GM23338 (cell line): ENCODE measurements at regions not wholly inside any gene's neighbourhood (a gene's known extent, or its start where the extent isn't known, plus 50 kb on each side); places are given as distances from the start of the nearest gene placed in this dataset.

Experiments used
- CREB1 ChIP-seq: fragments of 250-450 bp; sonication (Bioruptor Pico); IDR thresholded peaks from 2 replicates; pipeline ENCODE4 v1.5.0; 2020; ENCODE audit warnings: low read depth, mild to moderate bottlenecking, moderate library complexity
- EZH2 ChIP-seq: fragments of 200-600 bp; sonication (generic); IDR thresholded peaks from one replicate; pipeline ENCODE4 v1.8.0; 2017; ENCODE audit warnings: antibody characterized with exemption, mild to moderate bottlenecking, low read depth; ENCODE audit not compliant: unreplicated experiment
- EZH2phosphoT487 ChIP-seq: fragments of 200-600 bp; sonication (generic); IDR thresholded peaks from one replicate; pipeline ENCODE4 v1.8.1; 2018; ENCODE audit warnings: antibody characterized with exemption; ENCODE audit not compliant: unreplicated experiment
- JUNB ChIP-seq: IDR thresholded peaks from one replicate; pipeline ENCODE4 v1.6.1; 2016; ENCODE audit warnings: antibody characterized with exemption; ENCODE audit not compliant: unreplicated experiment
- POLR2AphosphoS5 ChIP-seq: IDR thresholded peaks from 2 replicates; pipeline ENCODE4 v1.6.1; 2016; ENCODE audit warnings: antibody characterized with exemption, low read depth
- STAT1 ChIP-seq: IDR thresholded peaks from one replicate; pipeline ENCODE4 v1.6.1; 2016; ENCODE audit warnings: antibody characterized with exemption; ENCODE audit not compliant: unreplicated experiment
- ZNF114 ChIP-seq: fragments of 250-450 bp; sonication (Bioruptor Pico); IDR thresholded peaks from 2 replicates; pipeline ENCODE4 v1.5.0; 2020; ENCODE audit warnings: mild to moderate bottlenecking, moderate library complexity
- TF ChIP-seq, protein P1 (sequence below), 2 experiments: fragments of 200-600 bp in 1 of 2; sonication (generic) in 1 of 2; conservative IDR thresholded peaks; 2 replicates each; pipeline versions ENCODE4 v1.5.1 to v1.6.1; 2016 to 2017; ENCODE audit warnings: antibody characterized with exemption in 2 of 2, low read depth in 2 of 2, mild to moderate bottlenecking in 2 of 2, moderate library complexity in 1 of 2
- TF ChIP-seq, protein P2 (sequence below): IDR thresholded peaks from one replicate; pipeline ENCODE4 v1.6.1; 2018; ENCODE audit warnings: antibody characterized with exemption; ENCODE audit not compliant: unreplicated experiment

DNA sequence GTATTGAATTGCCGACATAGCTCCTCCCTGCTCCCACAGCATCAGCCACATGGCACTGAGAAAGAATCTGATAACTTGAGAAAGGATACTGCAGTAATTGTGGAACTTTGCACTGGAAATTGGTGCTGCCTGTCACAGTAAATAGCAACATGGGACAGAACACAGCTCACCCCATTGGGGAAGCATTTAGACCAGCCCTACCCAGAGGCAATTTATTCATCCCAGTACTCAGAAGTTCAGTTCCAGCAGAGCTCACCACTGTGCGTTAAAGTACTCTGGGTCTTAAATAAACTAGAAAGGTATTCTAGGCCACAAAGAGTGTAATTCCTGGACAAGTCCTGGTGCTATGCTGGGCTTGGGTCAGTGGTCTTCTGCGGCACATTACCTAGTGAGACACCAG, 347.1 kb downstream of the PYDC2 start:
- TF ChIP-seq, protein P1, sequence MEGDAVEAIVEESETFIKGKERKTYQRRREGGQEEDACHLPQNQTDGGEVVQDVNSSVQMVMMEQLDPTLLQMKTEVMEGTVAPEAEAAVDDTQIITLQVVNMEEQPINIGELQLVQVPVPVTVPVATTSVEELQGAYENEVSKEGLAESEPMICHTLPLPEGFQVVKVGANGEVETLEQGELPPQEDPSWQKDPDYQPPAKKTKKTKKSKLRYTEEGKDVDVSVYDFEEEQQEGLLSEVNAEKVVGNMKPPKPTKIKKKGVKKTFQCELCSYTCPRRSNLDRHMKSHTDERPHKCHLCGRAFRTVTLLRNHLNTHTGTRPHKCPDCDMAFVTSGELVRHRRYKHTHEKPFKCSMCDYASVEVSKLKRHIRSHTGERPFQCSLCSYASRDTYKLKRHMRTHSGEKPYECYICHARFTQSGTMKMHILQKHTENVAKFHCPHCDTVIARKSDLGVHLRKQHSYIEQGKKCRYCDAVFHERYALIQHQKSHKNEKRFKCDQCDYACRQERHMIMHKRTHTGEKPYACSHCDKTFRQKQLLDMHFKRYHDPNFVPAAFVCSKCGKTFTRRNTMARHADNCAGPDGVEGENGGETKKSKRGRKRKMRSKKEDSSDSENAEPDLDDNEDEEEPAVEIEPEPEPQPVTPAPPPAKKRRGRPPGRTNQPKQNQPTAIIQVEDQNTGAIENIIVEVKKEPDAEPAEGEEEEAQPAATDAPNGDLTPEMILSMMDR (conservative IDR thresholded peaks at IDR 0.05; ENCODE audit: low read depth in 2 of 2), result no peak
- TF ChIP-seq EZH2, result no peak
- TF ChIP-seq, protein P2, sequence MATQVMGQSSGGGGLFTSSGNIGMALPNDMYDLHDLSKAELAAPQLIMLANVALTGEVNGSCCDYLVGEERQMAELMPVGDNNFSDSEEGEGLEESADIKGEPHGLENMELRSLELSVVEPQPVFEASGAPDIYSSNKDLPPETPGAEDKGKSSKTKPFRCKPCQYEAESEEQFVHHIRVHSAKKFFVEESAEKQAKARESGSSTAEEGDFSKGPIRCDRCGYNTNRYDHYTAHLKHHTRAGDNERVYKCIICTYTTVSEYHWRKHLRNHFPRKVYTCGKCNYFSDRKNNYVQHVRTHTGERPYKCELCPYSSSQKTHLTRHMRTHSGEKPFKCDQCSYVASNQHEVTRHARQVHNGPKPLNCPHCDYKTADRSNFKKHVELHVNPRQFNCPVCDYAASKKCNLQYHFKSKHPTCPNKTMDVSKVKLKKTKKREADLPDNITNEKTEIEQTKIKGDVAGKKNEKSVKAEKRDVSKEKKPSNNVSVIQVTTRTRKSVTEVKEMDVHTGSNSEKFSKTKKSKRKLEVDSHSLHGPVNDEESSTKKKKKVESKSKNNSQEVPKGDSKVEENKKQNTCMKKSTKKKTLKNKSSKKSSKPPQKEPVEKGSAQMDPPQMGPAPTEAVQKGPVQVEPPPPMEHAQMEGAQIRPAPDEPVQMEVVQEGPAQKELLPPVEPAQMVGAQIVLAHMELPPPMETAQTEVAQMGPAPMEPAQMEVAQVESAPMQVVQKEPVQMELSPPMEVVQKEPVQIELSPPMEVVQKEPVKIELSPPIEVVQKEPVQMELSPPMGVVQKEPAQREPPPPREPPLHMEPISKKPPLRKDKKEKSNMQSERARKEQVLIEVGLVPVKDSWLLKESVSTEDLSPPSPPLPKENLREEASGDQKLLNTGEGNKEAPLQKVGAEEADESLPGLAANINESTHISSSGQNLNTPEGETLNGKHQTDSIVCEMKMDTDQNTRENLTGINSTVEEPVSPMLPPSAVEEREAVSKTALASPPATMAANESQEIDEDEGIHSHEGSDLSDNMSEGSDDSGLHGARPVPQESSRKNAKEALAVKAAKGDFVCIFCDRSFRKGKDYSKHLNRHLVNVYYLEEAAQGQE, result no peak
- no peak for TF ChIP-seq POLR2AphosphoS5
- TF ChIP-seq JUNB, result no peak
- TF ChIP-seq ZNF114 (CRISPR knock-in tag), result no peak
- TF ChIP-seq EZH2phosphoT487, result no peak
- no peak for TF ChIP-seq STAT1
- no peak for TF ChIP-seq CREB1 (CRISPR knock-in tag)
